ENCODE measurements at regions not wholly inside any gene's neighbourhood (a gene's known extent, or its start where the extent isn't known, plus 50 kb on each side); places are given as distances from the start of the nearest gene placed in this dataset.
A peak's percentile ranks its signal among the peaks of the same experiment; 100 is the strongest.
"Not testable (repeated sequence)": the region's sequence is repeated elsewhere in the genome, so short reads cannot be mapped to it uniquely, and the experiment has no call there.

DNA sequence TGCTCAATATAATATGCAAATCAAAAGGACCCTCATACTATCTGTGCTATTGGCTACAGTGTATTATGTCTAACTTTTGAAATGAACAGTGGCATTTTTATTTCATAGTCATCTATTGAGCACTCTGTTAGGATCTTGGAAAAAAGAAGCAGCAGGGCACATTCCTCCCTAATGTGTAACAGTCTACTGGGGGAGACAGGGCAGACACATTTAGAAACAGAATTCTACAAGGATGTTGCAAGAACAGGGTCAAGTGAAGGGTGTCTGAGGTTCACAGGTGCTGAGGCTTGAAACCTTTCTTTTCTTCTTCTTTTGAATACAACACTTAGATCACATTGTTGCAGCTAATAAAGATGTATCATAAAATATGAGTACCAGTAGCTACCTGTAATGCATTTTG, 129.7 kb upstream of the SLC4A4 start:
- DNase-seq (ENCODE audit: low spot score): no peak

DNA sequence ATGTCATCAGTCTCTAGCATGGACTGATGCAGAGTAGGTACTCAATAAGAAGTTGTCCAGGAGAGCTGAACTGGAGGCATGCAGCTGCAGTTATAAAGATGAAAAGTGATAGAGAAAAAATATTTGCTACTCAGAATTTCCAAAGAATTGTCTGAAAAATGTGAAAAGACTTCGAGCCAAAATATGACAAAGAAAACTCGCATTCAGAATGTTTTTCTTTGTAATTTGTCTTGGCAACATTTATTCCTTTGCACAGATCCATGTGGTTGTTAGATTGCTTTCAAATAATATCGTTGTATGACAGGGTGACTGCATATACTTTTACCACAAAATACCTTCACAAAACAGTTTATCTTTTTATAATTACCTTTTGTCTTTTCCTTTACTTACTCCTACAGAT, 128.0 kb upstream of the SLC4A4 start:
- no peak for DNase-seq (ENCODE audit: low spot score)

DNA sequence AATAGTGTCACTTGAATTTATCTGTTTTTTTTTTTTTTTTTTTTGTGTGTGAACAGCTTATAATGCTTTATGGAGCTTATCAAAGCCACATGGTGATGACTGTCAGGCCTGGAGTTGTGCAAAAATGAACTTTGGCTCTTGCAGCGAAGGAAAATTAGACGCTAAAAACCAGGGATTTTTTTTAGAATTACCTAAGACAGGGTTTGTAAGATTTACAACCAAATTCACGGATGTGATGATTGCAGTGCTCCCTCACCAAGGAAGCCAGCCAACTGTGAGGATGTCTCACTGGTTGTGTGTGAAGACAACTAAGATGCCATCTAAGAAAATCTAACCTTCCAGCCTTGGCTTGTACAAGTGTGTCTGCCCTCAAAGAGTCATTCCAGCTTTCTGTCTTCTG, 127.1 kb upstream of the SLC4A4 start:
- DNase-seq (ENCODE audit: low spot score): no peak

DNA sequence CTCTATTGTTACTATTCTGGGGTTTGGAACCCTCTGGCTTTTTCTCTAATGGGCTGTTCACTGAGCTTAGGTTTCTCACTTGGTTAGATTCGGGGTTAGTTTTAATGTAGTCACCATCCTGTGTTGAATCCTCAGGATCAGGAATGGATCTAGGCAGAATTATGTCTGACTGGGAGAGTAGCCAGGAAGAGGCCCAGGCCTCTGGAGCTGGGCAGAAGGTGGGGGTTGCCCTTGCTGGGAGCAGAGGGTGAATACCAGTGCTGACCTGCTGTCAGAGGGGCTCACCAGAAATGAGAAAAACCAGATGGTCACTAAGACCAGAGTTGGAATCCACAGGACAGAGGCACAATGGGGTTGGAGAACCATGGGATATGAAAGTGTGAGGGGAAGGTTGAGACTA, 126.6 kb upstream of the SLC4A4 start:
- no peak for DNase-seq (ENCODE audit: low spot score)

DNA sequence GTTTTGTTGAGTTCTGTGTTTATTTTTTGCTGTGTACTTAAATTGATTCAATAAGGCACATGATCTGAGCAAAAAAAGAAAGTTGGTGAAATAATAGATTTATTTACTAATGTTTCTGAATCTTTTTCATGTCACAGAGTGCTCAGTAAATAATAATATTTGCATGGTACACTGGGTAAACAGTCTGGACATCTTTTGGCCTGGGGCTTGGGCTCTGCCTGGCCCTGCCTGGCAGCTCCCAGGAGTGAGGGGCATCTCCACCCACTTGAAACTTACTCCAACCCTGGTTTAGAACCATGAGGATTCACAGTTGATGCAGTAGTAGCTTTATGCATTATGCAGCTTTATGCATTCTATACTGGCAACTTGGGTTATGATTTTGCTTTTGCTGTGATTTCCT, 124.2 kb upstream of the SLC4A4 start:
- DNase-seq (ENCODE audit: low spot score): no peak

DNA sequence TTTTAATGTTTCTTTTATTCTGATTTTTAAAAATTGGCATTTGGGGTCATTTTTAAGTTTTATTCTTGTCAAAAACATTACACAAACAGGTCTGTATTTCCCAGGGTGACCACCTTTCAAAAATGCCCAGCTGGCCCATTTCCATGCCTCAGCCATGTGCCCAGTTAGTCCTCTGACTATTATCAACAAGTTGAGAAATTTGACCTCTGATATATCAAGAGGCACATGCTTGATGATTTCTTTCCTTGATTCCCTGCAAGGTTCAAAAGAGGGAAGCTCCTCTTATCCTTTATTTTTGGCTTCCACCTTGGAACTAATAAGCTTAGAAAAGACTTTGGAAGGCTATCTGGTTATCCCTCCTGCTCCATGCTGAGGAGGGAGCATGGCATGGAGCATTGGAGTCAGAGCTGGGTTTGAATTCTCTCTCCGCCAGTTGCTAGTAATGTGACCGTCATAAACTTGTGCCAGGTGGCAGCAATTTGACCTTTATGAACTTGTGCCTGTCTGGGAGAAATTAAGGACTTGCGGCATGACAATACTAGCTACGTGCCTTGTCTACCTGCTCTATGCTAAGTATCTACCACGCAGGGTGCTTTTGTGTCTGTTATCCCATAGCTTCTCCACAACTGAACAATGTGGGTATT, 122.4 kb upstream of the SLC4A4 start:
- DNase-seq (ENCODE audit: low spot score): no peak

DNA sequence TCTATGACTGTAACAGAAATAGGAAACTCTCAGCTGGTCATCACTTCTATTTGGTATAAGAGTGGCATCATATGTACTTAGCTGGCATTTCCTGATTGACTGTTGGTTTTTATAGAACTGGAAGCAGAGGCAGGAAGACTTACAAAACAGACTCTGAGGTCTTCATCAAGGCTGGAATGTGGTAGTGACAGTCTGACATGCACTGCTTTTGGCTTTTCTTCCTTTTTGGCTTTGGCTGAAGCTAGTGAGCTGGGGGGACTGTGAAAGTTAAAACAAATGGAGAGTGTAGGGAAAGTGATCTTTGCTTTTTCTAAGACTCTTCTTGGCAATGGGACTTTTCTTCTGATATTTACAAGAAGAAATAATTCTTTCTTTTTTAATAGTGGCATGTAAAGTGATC, 121.1 kb upstream of the SLC4A4 start:
- no peak for DNase-seq (ENCODE audit: low spot score)

DNA sequence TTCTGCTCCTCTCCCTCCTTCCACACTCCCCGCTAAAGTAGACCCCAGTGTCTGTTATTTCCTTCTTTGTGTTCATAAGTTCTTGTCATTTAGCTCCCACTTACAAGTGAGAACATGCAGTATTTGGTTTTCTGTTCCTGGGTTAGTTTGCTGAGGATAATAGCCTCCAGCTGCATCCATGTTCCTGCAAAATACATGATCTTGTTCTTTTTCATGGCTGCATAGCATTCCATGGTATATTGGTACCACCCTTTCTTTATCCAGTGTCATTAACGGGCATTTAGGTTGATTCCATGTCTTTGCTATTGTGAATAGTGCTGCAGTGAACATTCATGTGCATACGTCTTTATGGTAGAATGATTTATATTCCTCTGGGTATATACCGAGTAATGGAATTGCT, 118.0 kb upstream of the SLC4A4 start:
- not testable (repeated sequence) for DNase-seq (ENCODE audit: low spot score)

DNA sequence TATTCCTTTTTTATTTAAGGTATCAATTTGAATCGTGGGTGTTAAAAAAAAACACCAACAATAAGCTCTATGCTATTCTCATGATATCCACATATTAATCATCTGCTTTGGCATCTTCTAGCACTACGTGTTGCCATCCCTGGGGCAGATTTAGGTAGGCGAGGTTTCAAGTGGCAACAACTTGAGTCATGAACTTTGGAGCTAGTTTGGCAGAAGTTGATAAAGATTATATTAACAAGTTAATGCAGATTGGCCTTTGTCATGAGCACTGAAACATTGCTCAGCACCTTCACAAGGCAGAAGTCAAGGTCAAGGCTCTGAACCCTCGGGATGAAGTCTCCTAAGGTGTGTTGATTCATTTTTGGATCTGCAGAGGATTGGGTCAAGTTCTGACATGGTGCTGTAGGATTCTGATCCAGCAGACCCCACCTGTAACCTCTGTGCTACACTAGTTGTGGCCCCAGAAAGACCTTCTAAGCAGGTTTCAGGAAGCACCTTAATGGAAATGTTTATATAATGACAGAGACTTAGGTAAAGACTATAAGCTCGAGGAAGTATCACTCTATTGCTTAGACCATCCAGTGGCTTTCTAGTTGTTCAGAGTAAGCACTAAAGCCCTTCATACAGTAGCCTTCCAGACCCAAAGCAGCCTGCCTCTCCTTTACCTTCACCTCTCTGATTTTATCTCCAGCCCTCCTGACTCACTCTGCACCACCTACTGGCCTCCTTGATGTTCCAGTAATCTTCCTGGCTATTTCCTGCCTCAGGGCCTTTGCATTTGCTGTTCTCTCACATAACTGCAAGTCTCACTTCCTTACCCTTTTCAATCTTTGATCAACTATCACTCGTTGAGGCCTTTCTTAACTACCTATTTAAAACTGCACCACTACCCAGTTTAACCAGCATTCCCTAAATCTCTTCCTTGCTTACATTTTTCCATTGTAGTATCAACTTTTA, 117.0 kb upstream of the SLC4A4 start:
- no peak for DNase-seq (ENCODE audit: low spot score)

DNA sequence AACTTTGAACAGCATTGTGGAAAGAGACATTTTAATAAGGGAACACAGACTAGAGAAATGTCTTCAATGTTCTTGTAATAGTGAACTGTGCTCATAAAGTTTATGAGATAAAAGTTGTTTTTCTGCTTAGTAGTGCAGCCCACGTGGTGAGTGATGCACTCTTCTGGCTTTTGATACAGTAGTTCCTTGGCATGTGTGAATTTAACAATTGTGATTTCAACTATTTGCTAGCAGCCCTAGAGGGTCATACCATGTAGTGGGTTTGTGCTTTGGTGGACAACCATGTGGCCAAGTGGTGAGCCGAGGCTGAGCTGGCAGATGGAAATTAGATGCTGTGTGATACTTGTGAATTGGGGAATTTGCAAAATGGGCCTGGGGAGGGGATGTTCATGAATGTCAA, 116.2 kb upstream of the SLC4A4 start:
- DNase-seq (ENCODE audit: low spot score): no peak

DNA sequence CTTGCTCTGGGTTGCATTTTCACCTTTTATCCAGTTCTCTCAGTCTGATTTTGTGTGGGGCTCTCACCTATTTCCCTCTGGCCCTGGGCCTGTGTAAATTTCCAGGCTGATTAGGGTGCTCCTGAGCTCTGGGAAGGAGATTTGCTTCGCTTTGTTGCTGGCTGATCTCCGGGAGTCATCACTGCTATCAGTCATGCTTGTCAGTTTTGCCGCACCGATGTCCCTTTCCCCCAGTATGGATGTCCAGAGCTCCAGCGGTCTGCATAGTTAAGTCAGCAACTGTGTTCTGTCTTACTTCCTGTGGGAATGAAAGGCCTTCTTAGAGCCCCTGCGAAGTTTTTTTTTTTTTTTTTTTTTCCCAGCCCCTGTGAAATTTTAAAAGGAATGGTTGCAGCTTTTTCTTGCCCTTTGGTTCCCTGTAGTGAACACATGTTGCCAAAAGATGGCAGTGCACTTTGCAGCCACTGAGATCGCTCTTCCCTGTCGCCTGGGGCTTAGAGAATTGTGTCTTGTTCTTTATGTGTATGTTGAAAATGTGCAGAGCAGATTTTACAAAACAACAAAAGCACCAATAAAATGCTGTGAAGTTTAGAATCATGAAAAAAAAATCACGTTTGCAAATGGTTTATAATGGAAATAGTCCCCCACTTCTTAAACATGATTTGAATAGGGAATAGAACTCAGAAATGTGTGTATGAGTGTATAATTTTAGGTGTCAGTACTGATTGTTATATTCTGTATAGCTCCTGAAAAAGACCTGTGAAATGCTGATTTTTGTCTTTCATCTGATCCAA, 109.1 kb upstream of the SLC4A4 start:
- DNase-seq (ENCODE audit: low spot score): peak; percentile 73

DNA sequence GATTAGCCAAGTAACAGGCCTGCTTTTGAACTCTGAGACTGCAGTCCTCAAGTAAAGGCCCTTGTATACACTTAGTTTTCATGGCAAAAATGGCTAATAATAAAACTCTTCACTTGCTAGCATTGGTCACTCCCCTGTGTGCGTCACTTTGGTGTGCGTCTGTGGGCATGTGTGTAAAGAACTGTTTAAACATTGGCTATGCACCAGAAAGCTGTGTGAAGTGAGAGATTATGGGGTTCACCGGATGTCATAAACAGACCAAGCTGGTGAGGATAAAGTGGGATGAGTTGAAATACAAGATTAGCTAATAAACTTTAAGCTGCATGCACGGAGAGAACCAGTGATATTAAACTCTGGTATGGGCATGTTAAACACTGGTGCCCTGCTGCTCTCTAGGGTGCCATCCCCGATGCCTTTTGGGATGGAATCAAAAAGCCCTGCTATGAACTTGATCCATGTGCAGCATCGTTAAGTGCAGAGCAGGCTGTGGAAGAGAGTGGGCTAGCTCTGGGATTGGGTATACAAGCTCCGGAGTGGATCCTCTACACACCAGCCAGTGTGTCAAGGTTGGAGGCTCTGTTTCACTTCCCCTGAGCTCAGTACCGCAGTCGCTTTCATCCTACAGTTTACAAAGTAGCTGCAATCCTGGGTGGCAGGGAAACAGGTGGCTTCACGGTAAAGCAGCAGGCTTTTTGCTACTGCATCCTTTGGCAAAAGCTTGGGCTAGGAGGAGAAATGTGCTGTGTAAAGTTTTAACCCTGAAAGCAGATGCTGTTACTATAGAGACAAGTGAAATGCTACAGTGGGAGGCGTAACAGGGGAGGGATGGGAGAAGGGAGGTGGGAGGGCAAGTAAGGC, 108.3 kb upstream of the SLC4A4 start:
- DNase-seq (ENCODE audit: low spot score): no peak

DNA sequence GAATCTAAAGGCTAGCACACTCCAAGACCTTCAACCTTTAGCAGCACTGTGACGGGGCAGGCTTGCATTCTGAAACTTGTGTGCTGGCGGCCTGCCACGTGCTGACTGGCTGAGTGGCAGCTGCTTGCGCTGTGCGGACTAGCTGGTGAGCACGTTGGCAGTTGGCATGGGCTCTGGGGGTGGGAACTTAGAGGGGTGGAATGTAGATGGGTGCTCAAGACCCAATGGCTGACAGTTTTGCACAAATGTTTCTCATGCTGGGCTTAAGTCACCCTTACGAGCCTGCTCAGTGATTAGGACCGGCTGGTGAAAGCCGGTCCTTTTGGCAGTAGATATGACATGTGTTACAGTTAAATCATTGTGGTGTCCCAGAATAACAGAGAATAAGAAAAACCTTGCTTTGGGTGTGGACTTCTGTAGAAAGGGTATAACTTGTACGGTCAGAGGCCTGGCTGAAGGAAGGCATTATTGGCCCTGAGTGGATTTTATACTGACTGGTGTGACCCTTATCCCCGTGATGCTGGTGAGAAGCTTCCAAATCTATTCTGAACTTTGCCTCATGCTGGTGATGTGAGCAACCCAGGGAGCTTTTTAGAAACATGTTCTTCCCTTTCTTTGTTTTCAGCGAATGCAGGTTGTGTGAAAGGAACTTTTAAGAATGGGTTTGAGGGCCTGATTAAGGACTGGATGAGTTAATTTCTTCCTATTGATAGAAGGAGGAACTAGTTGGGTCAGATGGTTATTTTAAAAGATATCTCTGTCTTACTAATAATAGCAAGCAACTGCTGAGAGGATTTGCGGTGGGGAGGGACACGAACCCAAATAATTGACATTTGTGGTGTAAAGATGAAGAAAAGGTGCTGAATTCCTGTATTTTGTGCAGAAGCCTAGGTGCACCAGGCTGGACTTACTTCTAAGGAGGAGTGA, 107.4 kb upstream of the SLC4A4 start:
- DNase-seq (ENCODE audit: low spot score): peak; percentile 45

DNA sequence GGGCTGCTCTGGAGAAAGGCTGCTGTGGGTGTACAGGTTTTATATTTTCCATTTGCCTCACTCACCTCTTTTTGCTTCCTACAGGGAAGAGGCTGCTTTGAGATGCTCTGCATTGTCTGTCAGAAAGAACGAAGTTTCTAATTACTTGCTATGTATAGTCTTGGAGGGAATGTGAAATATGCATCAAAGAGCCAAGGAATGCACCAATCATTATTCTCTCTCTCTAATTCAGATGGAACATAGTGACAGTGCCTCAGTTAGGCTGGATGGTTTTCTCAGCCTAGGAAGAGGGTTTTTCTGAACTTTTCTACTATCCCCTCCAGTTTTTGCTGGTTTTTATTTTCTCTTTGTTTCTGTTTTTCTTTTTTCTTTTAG, 106.8 kb upstream of the SLC4A4 start:
- no peak for DNase-seq (ENCODE audit: low spot score)

DNA sequence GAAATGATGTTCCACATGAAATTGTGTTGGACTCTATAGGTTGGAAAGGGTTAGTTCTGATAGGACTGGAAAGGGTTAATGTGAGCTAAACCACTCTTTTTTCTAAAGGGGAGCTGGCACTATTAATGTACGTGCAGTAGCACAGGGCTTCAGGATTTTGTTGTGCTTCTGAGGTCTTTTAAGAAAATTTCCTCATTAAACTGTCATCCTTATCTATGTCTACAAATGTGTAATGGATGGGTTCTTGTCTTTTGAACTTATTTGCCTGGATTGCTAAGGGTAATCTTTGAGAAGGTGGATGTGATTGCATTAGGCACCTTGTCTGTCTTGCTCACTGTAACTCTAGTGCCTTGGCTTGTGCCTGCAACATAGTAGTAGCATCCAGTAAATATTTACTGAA, 106.0 kb upstream of the SLC4A4 start:
- no peak for DNase-seq (ENCODE audit: low spot score)

DNA sequence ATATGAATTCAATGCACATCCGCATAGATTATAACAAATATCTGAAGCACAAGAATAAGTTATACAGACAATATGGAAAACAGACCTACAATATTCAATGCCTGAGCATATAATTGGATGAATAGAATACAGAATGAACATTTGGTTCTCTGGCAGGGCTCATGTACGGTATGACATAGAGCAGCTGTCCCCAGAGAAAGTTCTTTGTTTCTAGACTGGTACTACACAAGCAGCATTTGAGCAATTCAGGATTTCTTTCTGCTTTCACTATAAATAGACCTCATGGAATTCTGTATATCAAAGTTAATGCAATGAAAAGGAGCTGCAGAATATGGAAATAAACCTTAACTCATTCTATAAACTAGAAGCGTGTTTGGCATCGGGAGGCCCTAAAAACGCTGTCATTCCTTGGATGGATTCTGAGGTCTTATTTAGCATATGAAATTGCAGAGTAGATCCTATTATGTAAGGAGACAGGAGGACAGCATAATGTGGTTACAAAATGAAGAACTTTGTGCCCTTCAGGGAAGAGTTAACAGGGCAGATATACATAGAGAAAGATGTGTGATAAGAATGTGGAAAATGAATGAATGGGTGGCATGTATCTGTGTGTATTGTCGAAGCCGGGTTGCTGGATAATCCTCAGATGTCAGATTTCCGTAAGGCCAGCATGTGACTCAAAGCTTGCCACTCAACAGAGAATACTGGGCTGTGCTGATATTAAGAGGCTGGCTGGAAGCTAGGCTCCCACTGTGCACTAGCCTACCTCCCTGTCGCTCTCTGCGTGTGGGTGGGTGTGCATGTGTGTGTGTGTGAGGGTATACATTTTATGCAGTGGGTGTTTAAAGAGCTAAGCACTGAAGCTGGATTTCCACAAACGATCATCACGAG, 103.3 kb upstream of the SLC4A4 start:
- DNase-seq (ENCODE audit: low spot score): no peak

DNA sequence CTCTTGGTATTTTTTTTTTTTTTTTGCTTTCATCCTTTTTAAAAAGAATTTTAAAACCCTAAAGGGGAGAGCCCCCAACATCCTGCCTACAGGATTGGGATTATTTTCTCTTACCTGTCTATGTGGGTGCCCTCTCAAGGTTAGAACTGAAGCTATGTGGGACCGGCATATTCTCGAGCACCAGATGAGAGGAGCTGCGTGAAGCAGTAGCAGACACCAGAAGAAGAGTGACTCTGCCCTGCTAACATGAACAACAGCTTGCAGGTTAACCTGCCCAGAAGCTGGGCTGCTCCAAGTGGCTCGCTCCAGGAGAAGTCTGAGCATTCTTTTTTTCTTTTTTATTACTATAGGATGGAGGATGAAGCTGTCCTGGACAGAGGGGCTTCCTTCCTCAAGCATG, 102.6 kb upstream of the SLC4A4 start:
- DNase-seq (ENCODE audit: low spot score): no peak

DNA sequence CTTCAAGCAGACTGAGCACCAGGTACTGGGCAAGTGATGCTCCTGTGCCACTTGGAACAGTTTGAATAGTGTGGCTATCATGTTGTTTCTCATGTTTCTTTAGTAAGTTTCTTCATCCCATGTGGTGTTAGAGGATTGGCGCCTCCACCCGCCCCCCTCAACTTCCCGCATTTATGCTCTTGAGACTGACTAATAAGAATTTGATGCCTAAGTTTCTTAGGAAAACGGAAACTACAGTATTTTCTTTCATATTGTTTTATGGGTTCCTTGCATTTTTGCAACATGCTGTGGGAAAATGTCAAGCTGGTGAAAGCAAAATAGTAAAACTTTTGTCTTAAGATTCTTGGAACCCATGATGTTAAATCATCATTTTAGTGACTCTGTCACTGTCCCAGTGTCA, 101.2 kb upstream of the SLC4A4 start:
- no peak for DNase-seq (ENCODE audit: low spot score)

DNA sequence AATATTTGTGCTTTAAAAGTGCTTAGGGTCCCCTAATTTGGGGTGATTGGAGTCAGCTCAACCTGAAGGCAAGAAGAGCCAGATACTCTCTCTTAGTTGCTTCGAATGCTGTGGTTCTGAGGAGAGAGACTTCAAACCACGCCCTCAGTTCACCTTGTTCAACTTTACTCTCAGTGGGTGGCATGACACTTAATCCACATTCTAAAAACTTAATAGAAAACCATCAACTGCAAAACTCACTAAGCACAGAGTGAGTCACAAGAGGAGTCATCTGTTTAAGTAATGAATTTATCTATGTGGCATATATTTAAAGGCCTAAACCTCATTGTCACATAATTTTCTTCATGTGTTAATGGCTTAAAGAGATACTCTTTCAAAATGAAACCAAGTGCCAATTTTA, 99.5 kb upstream of the SLC4A4 start:
- DNase-seq (ENCODE audit: low spot score): no peak

DNA sequence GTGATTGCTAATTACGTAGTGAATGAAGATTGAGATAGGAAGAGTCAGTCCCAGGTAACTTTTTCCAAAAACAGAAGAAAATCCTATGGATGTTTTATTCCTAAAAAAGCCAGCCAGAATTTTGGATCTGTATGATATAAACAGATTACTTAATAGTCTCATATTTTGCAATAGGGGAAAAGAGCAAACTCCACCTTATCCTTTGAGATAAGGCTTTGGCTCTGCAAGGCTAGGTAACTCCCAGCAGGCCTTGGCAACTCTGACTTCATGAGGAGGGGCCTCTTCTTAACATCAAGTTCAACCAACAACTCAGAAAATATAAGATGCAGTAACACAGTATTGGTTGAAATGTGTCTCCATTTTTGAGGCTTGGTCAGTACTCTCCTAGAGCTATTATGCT, 98.7 kb upstream of the SLC4A4 start:
- no peak for DNase-seq (ENCODE audit: low spot score)
